Astrocyte of the spinal cord (primary cell): ENCODE measurements at regions not wholly inside any gene's neighbourhood (a gene's known extent, or its start where the extent isn't known, plus 50 kb on each side); places are given as distances from the start of the nearest gene placed in this dataset.

ENCODE experiments used
- DNase-seq: peaks from one replicate; pipeline ENCODE4 v3.0.0; 2011; ENCODE audit warnings: low read depth, low spot score
- H3K4me3 ChIP-seq: 2 replicates; pipeline ENCODE4 v1.5.1; 2011; ENCODE audit warnings: low read depth, mild to moderate bottlenecking, low read length, moderate library complexity
- in situ Hi-C: cut with HindIII; loops from 2 replicates; pipeline ENCODE4 v1.10.0; 2017; ENCODE audit warnings: low sequenced_read_pairs
- TF ChIP-seq, protein P1 (sequence below): IDR thresholded peaks from 2 replicates; pipeline ENCODE4 v1.5.1; 2012; ENCODE audit warnings: low read depth, mild to moderate bottlenecking, low read length, inconsistent platforms

DNA sequence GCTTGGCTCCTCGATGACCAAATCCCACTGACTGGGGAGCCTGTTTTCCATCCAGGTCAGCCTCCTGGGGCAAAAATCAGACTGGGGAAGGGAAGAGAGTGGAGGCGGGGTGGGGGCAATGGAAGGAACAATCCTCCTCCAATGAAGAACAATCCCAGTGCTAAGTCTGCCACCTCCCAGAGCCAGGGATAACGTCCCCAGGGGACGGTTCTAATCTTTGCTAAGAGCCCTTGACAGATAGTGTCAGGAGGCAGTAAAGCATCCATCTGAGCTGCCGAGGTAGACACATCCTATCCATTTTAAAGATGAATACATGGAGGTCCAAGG, 298.5 kb upstream of the MSX2 start:
- in situ Hi-C loops: no loop called here
- no peak for DNase-seq

DNA sequence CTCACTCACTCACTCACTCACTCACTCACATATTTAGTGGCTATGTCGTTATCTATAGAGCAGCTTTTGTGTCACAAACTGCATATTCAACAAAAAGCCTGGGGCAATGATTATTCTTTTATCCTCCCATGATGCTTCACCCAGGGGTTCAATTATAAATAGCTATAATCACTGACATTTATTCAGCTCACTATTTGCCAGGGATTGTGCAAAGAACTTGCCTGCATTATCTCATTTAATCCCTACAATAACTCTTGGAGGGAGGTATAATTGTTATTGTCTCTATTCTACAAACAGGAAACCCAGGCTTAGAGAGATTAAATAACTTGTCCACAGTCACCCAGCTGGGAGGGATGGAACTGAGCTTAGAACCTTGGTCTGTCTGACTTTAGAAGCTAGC, 298.0 kb upstream of the MSX2 start:
- no peak for DNase-seq
- in situ Hi-C loops: no loop called here

More for the DNA sequence above, 298.5 kb upstream of the MSX2 start:
- H3K4me3 ChIP-seq: no peak overlapping the region
- TF ChIP-seq, protein P1, sequence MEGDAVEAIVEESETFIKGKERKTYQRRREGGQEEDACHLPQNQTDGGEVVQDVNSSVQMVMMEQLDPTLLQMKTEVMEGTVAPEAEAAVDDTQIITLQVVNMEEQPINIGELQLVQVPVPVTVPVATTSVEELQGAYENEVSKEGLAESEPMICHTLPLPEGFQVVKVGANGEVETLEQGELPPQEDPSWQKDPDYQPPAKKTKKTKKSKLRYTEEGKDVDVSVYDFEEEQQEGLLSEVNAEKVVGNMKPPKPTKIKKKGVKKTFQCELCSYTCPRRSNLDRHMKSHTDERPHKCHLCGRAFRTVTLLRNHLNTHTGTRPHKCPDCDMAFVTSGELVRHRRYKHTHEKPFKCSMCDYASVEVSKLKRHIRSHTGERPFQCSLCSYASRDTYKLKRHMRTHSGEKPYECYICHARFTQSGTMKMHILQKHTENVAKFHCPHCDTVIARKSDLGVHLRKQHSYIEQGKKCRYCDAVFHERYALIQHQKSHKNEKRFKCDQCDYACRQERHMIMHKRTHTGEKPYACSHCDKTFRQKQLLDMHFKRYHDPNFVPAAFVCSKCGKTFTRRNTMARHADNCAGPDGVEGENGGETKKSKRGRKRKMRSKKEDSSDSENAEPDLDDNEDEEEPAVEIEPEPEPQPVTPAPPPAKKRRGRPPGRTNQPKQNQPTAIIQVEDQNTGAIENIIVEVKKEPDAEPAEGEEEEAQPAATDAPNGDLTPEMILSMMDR: no peak

DNA sequence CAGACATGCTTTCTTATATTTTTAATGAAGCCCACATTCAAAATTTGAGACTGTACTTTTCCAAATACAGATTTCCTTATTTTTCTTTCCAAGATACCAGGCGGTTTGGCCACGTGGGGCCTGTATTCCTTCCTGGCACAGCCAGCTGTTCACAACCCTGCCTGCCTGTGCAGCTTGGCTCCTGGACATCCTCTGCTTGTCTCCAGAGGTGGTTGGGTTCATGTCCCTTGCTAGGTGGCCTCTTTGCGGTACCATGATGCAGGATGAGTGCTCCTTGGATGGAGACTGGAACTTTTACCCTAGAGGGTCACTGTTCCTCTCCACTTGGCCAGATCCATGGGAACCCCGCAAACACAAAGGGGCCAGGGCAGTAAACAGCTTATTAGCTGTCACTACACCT, 297.5 kb upstream of the MSX2 start:
- no peak overlapping the region for H3K4me3 ChIP-seq
- in situ Hi-C loops: no loop called here
- no peak for DNase-seq
- TF ChIP-seq, protein P1: no peak

More for the DNA sequence above, 298.0 kb upstream of the MSX2 start:
- H3K4me3 ChIP-seq: no peak overlapping the region
- TF ChIP-seq, protein P1: no peak

DNA sequence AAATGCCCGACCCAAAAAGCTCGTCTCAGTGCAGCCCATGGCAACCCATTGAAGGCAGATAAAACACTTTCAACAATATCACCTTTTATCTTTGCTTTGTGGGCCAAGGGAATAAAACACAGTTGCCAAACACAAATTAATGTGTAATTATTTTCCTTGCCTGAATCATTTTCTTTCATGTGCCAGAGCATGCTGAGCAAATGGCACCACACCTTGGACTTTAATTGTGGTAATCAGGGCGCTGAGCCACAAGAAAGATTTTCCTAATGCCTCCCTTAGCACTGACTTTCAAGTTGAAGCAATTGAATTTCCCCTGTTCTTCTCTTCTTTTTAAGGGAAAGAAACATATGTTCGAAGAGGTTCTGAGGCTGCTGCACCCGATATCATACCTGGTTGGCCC, 297.1 kb upstream of the MSX2 start:
- H3K4me3 ChIP-seq: no peak overlapping the region
- DNase-seq: no peak
- TF ChIP-seq, protein P1: no peak
- in situ Hi-C loops: no loop called here

DNA sequence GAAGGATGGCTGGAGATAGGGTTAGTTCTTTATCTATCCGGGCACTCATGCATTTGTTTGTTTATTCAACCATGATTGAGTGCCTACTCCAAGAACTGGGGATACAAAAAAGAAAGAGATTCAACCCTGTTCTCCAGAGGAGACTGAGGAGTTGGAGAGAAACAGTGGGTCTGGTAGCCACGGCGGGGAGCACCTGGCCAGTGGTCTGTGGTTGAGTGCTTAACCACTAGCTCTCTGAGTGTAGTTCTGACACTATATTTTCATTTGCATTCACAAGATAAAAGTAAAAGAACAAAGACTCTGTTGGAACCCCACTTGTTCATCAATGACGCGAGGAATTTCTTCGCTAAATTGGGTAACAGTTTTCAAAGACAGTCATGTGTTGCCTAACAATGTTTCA, 295.5 kb upstream of the MSX2 start:
- in situ Hi-C loops: no loop called here
- no peak overlapping the region for H3K4me3 ChIP-seq
- DNase-seq: no peak
- TF ChIP-seq, protein P1: no peak

DNA sequence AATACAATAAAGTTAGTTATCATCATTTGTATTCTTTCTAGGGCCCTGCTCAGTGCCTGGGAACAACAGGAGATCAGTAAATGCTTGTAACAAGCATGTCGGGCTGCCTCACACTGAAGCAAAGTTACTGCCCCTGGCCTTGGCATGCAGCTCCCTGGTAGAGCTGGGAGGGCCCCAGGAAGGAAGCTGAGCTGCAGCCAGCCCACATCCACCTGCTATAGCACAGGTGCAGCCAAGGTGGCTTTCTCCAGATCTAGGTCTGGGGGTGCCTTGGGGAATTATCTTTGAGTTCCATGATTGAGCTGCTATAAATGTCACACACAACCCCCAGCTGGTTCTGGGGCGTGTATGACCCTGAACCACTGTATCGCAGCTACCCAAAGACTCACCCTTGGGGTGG, 293.4 kb upstream of the MSX2 start:
- H3K4me3 ChIP-seq: no peak overlapping the region
- in situ Hi-C loops: no loop called here
- TF ChIP-seq, protein P1: no peak
- no peak for DNase-seq

DNA sequence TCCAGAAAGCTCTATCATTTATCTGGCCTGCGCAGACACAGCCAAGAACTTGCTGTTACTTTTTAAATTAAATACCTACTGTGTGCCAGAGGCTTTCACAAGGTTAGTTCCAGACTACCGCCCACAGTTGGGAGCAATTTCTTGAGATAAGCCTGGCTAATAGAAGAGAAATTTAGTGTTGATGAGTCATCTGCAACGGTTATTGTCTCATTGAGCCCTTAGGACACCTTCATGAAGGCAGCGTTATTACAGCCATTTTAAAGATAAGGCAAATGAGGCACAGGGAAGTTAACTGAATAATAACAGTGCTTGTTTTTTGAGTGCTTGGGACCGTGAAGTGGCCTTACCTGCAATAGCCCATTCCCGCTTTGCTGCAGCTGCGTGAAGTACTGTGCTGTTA, 292.9 kb upstream of the MSX2 start:
- no peak overlapping the region for H3K4me3 ChIP-seq
- TF ChIP-seq, protein P1: no peak
- DNase-seq: no peak
- in situ Hi-C loops: no loop called here
